ENCODE measurements at regions not wholly inside any gene's neighbourhood (a gene's known extent, or its start where the extent isn't known, plus 50 kb on each side); places are given as distances from the start of the nearest gene placed in this dataset.

DNA sequence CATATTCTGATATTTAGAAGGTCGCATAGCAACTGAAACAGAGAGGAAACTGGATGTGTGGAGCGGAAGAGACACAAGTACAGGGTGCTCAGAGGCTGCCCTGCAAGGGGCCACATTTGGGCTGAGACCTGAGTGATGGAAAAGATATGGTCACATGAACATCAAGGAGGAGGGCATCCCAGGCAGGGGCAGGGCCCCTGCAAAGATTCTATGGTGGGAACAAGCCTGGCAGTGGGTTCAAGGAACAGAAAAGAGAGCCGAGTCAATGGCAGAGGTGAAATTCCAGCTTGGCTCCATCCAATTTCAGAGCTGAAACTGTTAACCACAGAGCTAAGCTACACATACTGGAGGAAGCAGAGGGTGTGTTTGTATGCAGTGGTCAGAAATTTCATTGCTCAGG, 227.7 kb downstream of the PRDM2 start:
- Mint-ChIP-seq H3K4me1 (no peaks in the 10 kb centered on the region), H3K9me3 (ENCODE audit: insufficient read depth) (no peaks in the 10 kb centered on the region), H3K4me3 (no peak overlapping the region), H3K27ac (no peak overlapping the region), H3K27me3 (peaks cover 33% of the 10 kb centered on the region)
- no peaks in the 10 kb centered on the region for H3K79me2 ChIP-seq (ENCODE audit: control insufficient read depth, insufficient read depth, low read length)
- H3K27me3 ChIP-seq (replicated peaks in 1 of 4; ENCODE audit: control extremely low read depth in 1 of 4, control insufficient read depth in 3 of 4, insufficient read depth in 4 of 4, low read length in 3 of 4), result peaks cover 0 to 15% (median 4%) of the 10 kb centered on the region in 4 experiments
- POLR2A ChIA-PET, result no interaction called here
- H2AFZ ChIP-seq (ENCODE audit: insufficient read depth, low read depth, low read length, poor library complexity, severe bottlenecking), result no peak overlapping the region
- no peaks in the 10 kb centered on the region for H3K36me3 ChIP-seq (replicated peaks in 1 of 2; ENCODE audit: control extremely low read depth in 1 of 2, control insufficient read depth in 1 of 2, extremely low read depth in 1 of 2, insufficient read depth in 2 of 2, low read length in 1 of 2)
- 86% methylated on average over 2 of the region's 3 CpGs for WGBS (ENCODE audit: insufficient coverage)
- H3K4me3 ChIP-seq (ENCODE audit: control extremely low read depth in 1 of 5, extremely low read depth in 1 of 5, insufficient read depth in 1 of 5, low read depth in 2 of 5, low read length in 4 of 5), result no peak overlapping the region
- TF ChIP-seq EZH2 (IDR thresholded peaks at IDR 0.05; ENCODE audit: borderline replicate concordance, insufficient read depth, low read depth, low read length, poor library complexity, severe bottlenecking) (no peak), CTCF (IDR thresholded peaks at IDR 0.05) (no peak)
- H3K4me1 ChIP-seq (ENCODE audit: control insufficient read depth in 2 of 2, insufficient read depth in 2 of 2, low read length in 2 of 2), result no peaks in the 10 kb centered on the region
- H3K4me2 ChIP-seq (replicated peaks; ENCODE audit: low read depth, low read length, poor library complexity, severe bottlenecking), result no peak overlapping the region
- ATAC-seq (ENCODE audit: low read depth) (no peak), DNase-seq (no peak)
- H3K9ac ChIP-seq (ENCODE audit: low read length), result no peak overlapping the region
- intact Hi-C loops (cut with micrococcal nuclease), result no loop called here
- no peaks in the 10 kb centered on the region for H3K9me3 ChIP-seq (ENCODE audit: control extremely low read depth in 1 of 3, control insufficient read depth in 2 of 3, insufficient read depth in 1 of 3, low read length in 2 of 3)
- no peak overlapping the region for H3K27ac ChIP-seq (ENCODE audit: low read length in 2 of 2)
- CTCF ChIA-PET, result no interaction called here
- H4K20me1 ChIP-seq (ENCODE audit: control insufficient read depth, insufficient read depth, low read length, poor library complexity, severe bottlenecking), result no peaks in the 10 kb centered on the region

- POLR2A ChIA-PET, result no interaction called here
These were observed 229.3 kb downstream of the PRDM2 start for GRCh38 chr1:13929313-13929712.

More at GRCh38 chr1:13929313-13929712, 229.3 kb downstream of the PRDM2 start:
- H4K20me1 ChIP-seq (ENCODE audit: control insufficient read depth, insufficient read depth, low read length, poor library complexity, severe bottlenecking), result no peaks in the 10 kb centered on the region
- intact Hi-C loops (cut with micrococcal nuclease), result no loop called here
- Mint-ChIP-seq H3K4me3 (no peak overlapping the region), H3K27ac (no peak overlapping the region), H3K27me3 (peaks cover 28% of the 10 kb centered on the region), H3K4me1 (no peaks in the 10 kb centered on the region), H3K9me3 (ENCODE audit: insufficient read depth) (no peaks in the 10 kb centered on the region)
- H3K27me3 ChIP-seq (replicated peaks in 1 of 4; ENCODE audit: control extremely low read depth in 1 of 4, control insufficient read depth in 3 of 4, insufficient read depth in 4 of 4, low read length in 3 of 4), result peaks cover 0 to 15% (median 4%) of the 10 kb centered on the region in 4 experiments
- no peaks in the 10 kb centered on the region for H3K4me1 ChIP-seq (ENCODE audit: control insufficient read depth in 2 of 2, insufficient read depth in 2 of 2, low read length in 2 of 2)
- no peak overlapping the region for H3K4me3 ChIP-seq (ENCODE audit: control extremely low read depth in 1 of 5, extremely low read depth in 1 of 5, insufficient read depth in 1 of 5, low read depth in 2 of 5, low read length in 4 of 5)
- no peaks in the 10 kb centered on the region for H3K9me3 ChIP-seq (ENCODE audit: control extremely low read depth in 1 of 3, control insufficient read depth in 2 of 3, insufficient read depth in 1 of 3, low read length in 2 of 3)
- WGBS (ENCODE audit: insufficient coverage), result 86% methylated on average over 4 of the region's 5 CpGs
- CTCF ChIA-PET, result interaction anchor here (0.6 to 1.1 kb wide), 3 partner anchors 11 to 1624 kb away, joined by 3 read pairs; no protein-coding TSS in a partner anchor
- H3K36me3 ChIP-seq (replicated peaks in 1 of 2; ENCODE audit: control extremely low read depth in 1 of 2, control insufficient read depth in 1 of 2, extremely low read depth in 1 of 2, insufficient read depth in 2 of 2, low read length in 1 of 2), result no peaks in the 10 kb centered on the region
- no peak overlapping the region for H3K9ac ChIP-seq (ENCODE audit: low read length)
- no peak overlapping the region for H2AFZ ChIP-seq (ENCODE audit: insufficient read depth, low read depth, low read length, poor library complexity, severe bottlenecking)
- no peaks in the 10 kb centered on the region for H3K79me2 ChIP-seq (ENCODE audit: control insufficient read depth, insufficient read depth, low read length)
- DNase-seq (no peak), ATAC-seq (ENCODE audit: low read depth) (no peak)
- H3K4me2 ChIP-seq (replicated peaks; ENCODE audit: low read depth, low read length, poor library complexity, severe bottlenecking), result no peak overlapping the region
- no peak overlapping the region for H3K27ac ChIP-seq (ENCODE audit: low read length in 2 of 2)
- TF ChIP-seq CTCF (IDR thresholded peaks at IDR 0.05) (no peak), EZH2 (IDR thresholded peaks at IDR 0.05; ENCODE audit: borderline replicate concordance, insufficient read depth, low read depth, low read length, poor library complexity, severe bottlenecking) (no peak)

Data from B cell (primary cell).